HG03565 (cell line): ENCODE measurements at regions not wholly inside any gene's neighbourhood (a gene's known extent, or its start where the extent isn't known, plus 50 kb on each side); places are given as distances from the start of the nearest gene placed in this dataset.

Experiments
- ATAC-seq: cut with Tn5 transposase; IDR thresholded peaks from one replicate; pipeline ENCODE4 v1.9.1; 2021; ENCODE audit warnings: mild to moderate bottlenecking, moderate library complexity; ENCODE audit not compliant: unreplicated experiment

DNA sequence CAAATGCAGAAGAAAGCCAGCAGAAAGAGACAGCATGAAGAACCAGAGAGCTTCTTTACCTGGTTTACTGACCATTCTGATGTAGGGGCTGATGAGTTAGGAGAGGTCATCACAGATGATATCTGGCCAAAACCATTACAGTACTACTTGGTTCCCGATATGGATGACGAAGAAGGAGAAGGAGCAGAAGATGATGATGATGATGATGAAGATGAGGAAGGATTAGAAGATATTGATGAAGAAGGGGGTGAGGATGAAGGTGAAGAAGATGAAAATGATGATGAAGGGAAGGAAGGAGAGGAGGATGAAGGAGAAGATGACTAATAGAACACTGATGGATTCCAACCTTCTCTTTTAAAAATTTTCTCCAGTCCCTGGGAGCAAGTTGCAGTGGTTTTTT, 178.2 kb upstream of the CRY1 start:
- no peak for ATAC-seq

DNA sequence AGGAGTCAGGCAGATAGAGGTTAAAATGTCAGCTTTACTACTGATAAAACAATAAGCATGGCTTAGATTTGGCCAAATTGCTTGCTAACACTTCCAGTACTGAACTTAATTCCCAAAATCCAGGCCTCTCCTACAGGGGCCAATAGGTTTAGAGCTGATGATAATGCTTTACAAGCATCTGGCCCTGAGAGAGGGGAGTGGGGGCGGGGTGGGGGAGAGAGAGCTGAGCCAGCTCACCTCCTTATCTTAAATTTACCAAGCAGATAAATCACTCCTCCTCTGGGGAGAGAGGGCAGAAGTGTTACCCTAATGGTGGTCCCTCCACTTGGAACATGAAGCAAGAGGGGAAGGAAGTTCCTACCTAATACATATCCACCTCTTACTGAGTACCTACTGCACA, 182.2 kb upstream of the CRY1 start:
- ATAC-seq: no peak

DNA sequence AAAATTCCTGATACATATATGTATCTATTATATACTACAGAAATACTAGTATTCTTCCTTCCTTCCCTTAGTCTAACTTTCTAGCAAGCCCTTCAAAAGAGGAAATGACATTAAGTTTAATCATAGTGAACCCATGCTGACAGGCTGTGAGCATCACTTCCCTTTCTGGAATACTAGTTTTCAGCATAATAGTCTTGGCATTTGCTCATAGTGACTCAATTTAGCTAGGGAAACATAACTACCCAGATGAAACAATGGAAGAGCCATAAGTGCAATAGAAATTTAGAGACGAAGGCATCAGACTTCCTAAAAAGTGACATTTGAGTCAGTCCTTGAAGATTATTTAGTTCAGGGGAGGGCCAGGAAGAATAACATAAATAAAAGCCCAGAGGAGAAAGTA, 184.5 kb upstream of the CRY1 start:
- ATAC-seq: no peak

DNA sequence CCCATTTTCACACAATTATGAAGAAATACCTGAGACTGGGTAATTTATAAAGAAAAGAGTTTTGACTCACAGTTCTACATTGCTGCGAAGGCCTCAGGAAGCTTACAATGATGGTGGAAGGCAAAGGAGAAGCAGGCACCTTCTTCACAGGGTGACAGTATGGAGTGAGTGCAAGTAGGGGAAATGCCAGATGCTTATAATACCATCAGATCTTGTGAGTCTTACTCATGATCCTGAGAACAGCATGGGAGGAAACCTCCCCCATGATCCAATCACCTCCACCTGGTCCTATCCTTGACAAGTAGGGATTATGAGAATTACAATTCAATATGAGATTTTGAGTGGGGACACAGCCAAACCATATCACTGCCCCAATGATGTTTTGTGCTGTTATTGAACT, 189.3 kb upstream of the CRY1 start:
- no peak for ATAC-seq

DNA sequence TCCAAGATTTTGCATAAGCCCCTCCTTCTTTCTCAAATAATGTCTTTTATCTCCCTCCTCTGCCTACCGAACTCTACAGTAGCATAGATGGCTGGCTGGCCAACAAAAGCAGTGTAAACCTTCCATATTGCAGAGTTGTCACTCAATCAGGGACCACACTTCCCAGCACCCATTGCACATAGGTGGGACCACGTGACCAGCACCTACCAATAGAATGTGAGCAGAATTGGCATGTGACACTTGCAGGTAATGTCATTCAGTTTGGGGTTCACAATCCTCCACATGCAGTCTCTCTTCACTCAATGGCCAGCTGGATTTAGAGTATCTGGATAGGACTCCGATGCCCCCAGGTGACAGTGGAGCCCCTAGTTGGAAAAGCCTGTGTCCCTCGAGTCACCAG, 190.3 kb upstream of the CRY1 start:
- ATAC-seq: no peak

DNA sequence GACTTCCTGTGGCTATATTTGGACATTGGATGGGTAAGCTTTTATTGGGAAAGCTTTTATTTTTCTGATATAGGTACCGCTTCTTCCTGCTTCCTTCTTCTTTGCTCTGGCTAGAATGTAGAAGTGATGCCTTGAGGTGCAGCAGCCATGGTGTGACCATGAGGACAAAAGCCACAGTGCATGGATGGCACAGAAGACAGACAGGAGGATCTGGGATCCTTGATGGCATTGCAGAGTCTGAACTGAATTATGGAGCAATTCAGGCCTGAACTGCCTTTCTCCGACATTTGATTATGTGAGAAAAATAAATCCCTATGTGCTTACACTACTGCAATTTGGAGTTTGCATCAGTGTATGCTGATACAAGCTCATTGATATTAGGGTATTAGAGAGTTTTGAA, 191.3 kb upstream of the CRY1 start:
- ATAC-seq: no peak

DNA sequence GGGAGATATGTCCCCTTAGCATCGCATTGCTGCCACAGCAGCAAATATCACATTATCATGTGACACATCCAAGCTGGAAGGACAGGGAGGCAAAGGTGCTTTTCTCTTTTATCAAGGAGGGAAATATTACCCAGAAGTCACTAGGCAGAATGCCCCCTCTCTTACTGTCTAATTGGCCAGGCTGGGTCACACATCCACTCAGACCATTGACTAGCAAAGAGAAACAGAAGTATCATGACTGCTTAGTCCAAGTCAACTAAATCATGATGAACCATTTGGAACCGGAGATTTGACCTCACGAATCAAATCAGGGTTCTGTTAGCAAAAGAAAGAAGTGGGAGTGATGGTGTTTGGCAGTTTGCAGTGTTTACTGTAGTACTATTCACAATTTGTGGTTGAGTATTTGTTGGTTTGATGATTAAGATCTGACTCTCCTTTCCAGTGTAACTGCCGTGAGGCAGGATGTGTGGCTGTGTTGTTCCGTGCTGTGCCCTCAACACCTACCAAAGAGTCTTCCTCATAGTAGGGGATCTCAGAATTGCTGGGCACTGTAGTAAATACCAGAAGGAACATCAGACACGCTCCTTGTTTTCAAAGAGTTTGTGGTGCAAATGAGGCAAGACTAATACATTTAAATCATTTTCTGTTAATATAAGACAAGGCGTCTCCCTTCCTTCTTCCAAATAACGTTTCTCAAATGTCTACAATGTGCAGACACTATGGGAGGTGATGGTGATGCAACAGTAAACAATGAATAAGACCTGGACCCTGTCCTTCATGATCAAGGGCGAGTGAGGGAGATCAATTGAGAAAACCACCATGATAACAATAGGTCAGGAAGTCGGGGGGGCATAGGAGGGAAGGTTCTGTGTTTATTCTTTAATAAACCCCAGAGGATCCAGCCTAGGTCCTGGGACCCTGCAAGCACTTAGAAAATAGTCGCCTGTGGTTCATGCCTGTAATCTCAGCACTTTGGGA, 194.4 kb upstream of the CRY1 start:
- no peak for ATAC-seq

DNA sequence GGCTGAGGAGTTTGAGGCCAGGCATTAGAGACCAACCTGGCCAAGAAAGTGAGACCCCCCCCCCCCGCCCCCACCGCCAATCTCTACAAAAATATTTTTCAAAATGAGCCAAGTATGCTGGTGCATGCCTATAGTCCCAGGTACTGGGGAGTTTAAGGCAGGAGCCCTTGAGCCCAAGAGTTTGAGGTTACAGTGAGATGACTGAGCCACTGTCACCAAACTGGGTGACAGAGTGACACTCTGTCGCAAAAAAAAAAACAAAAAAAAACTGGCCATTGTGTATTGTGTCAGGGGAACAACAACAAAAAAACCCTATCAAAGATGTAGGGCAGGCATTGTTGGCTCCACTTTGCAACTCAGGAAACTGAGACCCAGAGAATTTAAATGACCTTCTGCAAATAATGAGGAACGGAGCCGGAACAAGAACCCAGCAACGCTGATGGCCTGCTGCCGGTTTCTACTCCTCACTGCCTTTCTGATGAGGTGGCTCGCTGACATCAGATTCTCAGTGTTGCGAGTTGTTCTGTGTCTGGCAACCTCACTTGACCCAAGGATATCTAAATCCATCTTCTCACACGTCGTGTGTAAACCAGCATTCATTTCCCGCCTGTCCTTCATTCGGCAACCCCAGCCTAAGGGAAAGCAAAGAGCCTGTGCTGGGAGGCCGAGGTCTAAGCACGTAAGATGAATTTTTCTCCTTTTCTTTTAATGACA, 195.2 kb upstream of the CRY1 start:
- no peak for ATAC-seq

DNA sequence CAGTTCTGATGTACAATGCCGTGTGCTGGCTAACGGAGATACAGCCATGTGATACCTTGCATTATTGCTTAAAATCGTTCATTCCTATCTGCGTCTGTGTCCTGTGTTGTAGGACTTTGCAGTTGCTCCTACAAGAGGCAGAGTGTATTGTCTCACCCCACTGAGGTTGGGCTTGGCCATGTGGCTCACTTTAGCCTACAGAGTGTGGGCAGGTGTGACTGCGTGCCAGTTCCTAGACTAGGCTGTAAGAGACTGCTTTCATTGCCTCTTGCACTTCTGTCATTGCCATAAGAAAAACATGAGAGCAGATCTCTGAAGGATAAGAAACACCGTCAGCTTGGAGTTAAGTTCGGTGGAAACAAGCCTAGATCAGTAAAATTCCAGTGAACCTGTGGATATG, 197.7 kb upstream of the CRY1 start:
- no peak for ATAC-seq

DNA sequence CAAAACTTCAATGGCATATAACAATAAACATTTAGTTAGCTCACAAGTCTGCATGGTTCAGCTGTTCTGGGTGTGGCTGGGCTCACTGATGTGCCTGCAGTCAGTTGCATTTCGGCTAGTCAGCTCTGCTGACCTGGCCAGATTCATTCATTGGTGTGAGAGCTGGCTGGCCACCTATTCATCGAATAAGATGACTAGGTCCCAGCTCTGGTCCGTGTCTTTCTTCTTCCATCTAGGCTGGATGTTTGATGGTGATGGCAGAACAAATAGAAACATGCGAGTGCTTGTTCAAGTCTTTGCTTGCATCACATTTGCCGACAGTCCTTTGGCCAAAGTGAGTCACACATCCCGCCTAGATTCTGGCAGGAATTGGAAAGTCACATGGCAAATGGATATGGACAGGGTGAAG, 203.3 kb upstream of the CRY1 start:
- no peak for ATAC-seq

DNA sequence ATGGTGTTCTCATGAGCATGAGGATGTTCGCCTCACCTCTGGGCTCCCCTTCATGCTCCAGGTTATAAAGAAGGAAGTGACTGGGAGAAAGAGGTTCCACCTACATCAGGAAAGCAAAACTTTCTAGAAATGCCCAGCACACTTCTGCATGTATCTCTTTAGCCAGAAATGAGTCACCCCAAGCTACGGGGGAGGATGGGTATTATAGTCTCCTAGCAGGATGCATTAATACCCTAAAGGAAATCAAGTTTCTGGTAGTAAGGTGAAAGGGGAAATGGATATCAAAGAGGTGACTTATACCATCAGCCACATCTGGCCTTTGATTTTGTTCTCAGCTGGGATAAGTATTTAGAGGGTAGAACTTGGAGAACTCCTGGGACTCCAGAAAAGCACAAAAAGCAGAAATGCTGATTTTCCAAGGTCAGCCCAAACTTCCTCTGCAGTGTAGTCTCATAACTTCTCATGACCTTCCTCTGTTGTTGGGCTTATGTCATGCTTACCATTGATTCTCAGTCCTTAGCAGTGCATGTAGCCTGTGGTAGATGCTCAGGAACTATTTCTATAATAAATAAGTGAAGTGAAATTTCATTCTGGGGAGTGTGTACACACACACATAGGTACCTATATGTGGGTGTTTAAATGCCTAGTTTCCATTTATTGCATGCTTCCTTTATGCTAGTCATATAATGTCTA, 209.4 kb upstream of the CRY1 start:
- ATAC-seq: no peak

DNA sequence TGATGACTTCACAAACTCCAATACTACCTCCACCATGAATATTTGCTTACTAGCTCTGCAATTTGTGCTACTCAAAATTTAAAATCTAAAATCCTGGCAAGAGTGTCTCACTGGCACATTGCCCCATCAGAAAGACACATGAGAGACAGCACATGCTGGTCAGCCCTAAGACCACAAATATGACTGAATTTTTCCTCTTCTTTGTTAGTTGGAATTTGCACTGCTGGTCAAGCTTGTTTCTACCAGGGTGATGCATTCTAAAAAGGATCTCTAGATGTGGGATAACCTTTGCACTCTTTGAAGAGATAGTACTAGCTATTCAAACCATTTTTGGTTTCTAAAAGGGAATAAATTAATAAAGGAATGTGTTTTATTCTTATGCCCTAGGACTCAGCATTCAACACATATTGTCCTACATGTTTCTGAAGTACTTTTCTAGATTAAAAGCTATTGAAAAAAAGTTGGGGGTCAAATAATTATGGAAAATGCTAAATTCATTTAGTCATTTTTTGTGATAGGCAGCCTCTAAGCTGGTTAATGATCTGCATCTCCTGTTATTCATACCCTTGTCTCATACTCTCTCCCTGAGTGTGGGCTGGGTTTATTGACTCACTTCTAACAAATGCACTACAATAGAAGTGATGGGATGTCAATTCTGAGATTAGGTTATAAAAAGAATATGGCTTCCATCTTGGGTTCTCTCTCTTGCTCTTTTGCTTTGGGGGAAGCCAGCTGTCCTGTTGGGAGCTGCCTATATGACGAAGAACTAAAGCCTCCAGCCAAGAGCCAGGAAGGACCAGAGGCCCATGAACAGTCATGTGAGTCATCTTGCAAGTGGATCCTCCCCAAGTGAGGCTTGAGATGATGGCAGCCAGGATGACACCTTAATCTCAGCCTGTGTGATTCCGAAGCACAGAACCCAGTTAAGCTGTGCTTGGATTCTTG, 211.5 kb upstream of the CRY1 start:
- no peak for ATAC-seq

DNA sequence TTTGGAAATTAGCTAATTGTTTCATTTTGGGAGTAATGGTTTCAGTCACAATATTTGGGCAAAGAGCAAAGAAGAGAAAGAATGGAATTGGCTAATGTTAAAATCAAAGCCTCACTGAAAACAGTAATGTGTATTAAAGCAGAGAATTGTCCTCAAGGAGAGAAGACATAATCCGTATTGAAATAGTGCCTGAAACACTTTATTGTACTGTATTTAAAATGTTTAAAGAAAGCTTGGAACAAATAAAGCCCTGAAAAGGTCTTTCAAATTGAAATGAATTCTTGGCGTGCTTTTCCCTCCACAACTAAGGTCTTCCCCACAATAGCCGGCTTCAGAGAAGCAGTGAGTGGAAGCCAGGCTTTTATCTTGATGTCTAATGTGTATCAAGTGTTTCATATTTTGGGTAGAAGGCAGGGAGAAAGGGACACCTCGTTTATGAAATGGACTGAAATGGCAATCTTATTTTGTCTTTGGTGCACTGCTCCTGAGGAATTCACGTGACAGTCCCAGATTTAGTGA, 212.9 kb upstream of the CRY1 start:
- no peak for ATAC-seq

DNA sequence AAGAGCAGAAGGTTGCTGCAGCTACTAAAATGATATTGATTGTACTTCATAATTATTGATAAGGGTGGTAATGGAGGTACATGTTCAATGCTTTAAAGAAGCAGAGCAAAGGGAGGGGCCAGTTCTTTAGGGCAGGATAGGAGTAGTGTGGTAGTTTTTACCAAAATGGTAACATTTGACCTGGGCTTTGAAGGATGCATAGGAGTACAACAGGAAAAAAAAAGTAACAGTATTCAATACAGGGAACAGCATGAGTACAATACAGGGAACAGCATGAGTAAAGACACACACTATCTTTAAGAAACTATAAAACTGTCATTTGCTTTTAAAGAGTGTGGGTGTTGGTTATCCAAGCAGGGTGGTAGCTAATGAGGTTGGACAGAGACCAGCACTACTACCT, 215.0 kb upstream of the CRY1 start:
- no peak for ATAC-seq

DNA sequence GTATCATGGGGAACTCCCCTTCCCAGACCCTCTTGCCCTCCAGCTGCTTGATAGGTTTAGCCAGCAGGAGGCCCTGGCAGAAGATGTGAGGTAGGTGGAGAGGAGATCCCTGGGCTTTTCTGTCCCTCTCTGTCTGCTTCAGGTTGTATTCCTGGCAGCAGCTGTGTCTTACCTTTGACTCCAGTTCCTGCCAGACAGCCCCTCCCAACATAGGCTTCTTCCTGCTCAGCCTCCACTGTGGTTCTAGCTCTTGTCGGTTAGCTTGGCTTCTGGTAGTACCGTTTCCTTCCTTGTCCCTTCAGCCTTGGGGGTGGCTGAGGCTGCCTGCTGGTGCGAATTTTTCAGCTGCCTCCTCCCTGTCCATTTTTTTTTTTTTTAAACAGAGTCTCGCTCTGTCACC, 215.7 kb upstream of the CRY1 start:
- no peak for ATAC-seq

DNA sequence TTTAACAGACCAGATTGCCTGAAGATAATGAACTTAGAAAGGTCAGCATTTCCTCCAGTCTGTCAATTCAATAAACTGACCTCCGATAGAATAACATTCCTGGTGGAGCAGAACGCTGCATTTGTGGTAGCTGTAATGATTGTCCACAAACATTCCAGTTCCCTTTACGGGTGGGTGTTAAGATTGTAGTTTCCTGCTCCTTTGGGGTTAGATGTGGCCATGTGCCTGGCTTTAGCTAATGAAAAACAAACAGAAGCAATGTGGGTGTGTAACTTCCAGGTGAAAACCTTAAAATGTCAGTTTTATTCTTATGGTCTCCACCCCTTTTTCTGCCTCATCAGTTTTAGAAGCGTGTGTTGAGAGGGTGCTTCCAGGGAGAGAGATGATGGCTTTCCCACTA, 217.3 kb upstream of the CRY1 start:
- ATAC-seq: no peak

DNA sequence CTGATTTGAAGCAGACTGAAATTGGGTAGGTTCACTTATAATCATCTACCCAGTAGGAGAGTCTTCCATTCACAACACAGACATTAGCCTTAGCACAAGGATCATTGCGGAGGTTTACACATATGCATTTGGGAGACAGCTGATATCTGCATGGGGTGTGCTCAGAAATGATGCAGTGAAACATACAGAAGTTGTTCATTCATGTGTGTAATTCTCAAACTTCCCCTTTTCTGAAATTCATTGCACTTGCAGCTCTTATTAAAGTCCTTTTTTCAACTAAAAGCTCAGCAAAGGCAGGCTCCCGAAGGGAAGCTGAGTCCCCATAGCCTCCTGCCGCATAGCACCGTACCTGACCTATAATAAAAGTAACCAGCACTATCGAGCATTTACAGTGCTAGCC, 218.3 kb upstream of the CRY1 start:
- no peak for ATAC-seq

DNA sequence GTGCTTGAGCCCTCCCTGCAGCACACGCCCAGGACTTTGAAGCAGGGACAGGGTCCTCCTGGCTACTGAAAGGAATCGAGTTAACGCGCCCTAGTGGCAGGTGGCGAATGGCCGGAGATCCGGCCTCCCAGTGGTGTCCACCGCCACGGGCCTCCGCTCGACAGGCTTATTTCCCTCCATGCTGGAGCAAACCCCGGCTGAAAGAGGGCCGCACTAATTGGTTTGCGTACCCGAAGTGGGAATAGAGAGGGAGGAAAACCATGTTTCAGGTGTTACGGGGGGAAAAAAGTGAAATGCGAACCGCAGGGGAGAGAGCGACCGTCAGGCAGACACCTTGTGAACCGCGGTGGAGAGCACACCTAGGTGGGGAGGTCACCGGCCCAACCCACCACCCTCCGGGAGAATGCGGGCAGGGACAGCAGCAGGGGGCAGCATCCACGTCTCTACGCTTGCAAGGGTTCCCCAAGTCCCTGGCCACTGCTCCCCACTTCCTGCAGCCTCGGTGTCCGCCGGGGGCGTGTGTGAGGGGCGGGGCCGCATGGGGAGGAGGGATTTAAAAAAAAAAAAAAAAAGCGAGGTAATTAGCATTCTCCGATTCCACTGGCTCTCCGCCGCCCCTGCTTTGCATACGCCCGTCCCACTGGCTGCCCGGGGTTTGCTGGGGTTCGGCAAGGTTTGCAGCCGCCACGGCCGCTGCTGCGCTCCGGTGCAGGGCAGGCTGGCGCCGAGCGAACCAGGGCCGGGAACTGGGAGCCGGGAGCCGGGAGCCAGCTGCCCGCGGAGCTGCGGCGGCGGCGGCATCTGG, 224.6 kb upstream of the CRY1 start:
- no peak for ATAC-seq

DNA sequence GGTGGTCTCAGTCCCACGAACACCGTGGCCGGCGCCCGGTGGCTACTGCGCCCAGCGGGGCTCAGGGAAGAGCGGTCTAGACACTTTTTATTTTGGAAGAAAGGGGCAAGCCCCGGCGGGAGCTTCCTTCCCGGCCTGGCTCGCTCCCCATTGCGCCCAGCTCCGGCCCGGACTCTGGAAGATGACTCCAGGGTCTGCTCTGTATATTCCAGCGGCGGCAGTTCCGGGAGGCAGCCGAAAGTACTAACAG, 225.1 kb upstream of the CRY1 start:
- no peak for ATAC-seq
